ENCODE measurements at regions not wholly inside any gene's neighbourhood (a gene's known extent, or its start where the extent isn't known, plus 50 kb on each side); places are given as distances from the start of the nearest gene placed in this dataset.

GRCh38 chr5:139745800-139746690, 49.6 kb upstream of the PSD2 start:
- peaks cover 18 to 37% (median 19%) of the 10 kb centered on the region in 3 donors for H3K27me3 ChIP-seq
- 8 to 9% methylated on average over 44 of the region's 44 CpGs for WGBS, 2 donors
- no peaks in the 10 kb centered on the region for H3K36me3 ChIP-seq
- TF ChIP-seq POLR2AphosphoS5 (IDR thresholded peaks at IDR 0.05) = peak in 2 of 4 donors; percentile 33 to 67
- no peak for TF ChIP-seq CTCF (IDR thresholded peaks at IDR 0.05)
- TF ChIP-seq POLR2A (IDR thresholded peaks at IDR 0.05) = no peak
- H3K4me3 ChIP-seq = peak overlapping the region; percentile 7 to 52 (median 44)
- intact Hi-C loops (cut with DNase I) = loop anchor here (5.0 kb wide), 1 partner anchor 34 kb away; no protein-coding TSS in a partner anchor
- peaks cover 0 to 36% (median 34%) of the 10 kb centered on the region in 4 donors for H3K4me1 ChIP-seq
- no peaks in the 10 kb centered on the region for H3K9me3 ChIP-seq
- DNase-seq = peak; percentile 87
- peak overlapping the region; percentile 33 to 66 (median 61) for H3K27ac ChIP-seq

All from sigmoid colon (tissue), 6 donors.